Trophoblast cell (in vitro differentiated cells and primary cell): ENCODE measurements at regions not wholly inside any gene's neighbourhood (a gene's known extent, or its start where the extent isn't known, plus 50 kb on each side); places are given as distances from the start of the nearest gene placed in this dataset.

Experiments
- DNase-seq, 2 donors: peaks; one replicate each; pipeline ENCODE4 v3.0.0-alpha.2; 2016
- H2AFZ ChIP-seq: 2 replicates; pipeline ENCODE4 v1.6.1; 2013; ENCODE audit warnings: low read length, moderate library complexity, mild to moderate bottlenecking; ENCODE audit not compliant: insufficient read depth, poor library complexity
- H2AK5ac ChIP-seq: 2 replicates; pipeline ENCODE4 v1.6.1; 2013; ENCODE audit warnings: mild to moderate bottlenecking, low read length
- H2BK120ac ChIP-seq: 2 replicates; pipeline ENCODE4 v1.6.1; 2013; ENCODE audit warnings: low read length, mild to moderate bottlenecking, moderate library complexity; ENCODE audit not compliant: insufficient read depth, poor library complexity
- H2BK12ac ChIP-seq: 2 replicates; pipeline ENCODE4 v1.6.1; 2013; ENCODE audit warnings: mild to moderate bottlenecking, low read length, moderate library complexity
- H2BK5ac ChIP-seq: 2 replicates; pipeline ENCODE4 v1.6.1; 2013; ENCODE audit warnings: low read length, low read depth, moderate library complexity, mild to moderate bottlenecking; ENCODE audit not compliant: poor library complexity
- H3K14ac ChIP-seq: 2 replicates; pipeline ENCODE4 v1.6.1; 2013; ENCODE audit warnings: mild to moderate bottlenecking, low read length
- H3K18ac ChIP-seq: 2 replicates; pipeline ENCODE4 v1.6.1; 2013; ENCODE audit warnings: mild to moderate bottlenecking, low read length
- H3K23ac ChIP-seq: 2 replicates; pipeline ENCODE4 v1.6.1; 2013; ENCODE audit warnings: low read length
- H3K27ac ChIP-seq: 2 replicates; pipeline ENCODE4 v1.5.1; 2013; ENCODE audit warnings: low read depth, mild to moderate bottlenecking, inconsistent platforms, low read length, moderate library complexity
- H3K27me3 ChIP-seq: 2 replicates; pipeline ENCODE4 v1.6.1; 2013; ENCODE audit warnings: inconsistent platforms, mild to moderate bottlenecking, low read length, moderate library complexity; ENCODE audit not compliant: insufficient read depth
- H3K36me3 ChIP-seq, 2 experiments: 1 replicate in 1 of 2; 2 replicates in 1 of 2; pipeline ENCODE4 v1.6.1; 2013; ENCODE audit warnings: low read length in 2 of 2, mild to moderate bottlenecking in 2 of 2, moderate library complexity in 1 of 2; ENCODE audit not compliant: insufficient read depth in 2 of 2, control insufficient read depth in 1 of 2
- H3K4ac ChIP-seq: 2 replicates; pipeline ENCODE4 v1.6.1; 2013; ENCODE audit warnings: low read depth, mild to moderate bottlenecking, low read length, moderate library complexity
- H3K4me1 ChIP-seq, 2 experiments: 1 replicate in 1 of 2; 2 replicates in 1 of 2; pipeline ENCODE4 v1.6.1; 2013; ENCODE audit warnings: low read length in 2 of 2, mild to moderate bottlenecking in 2 of 2, moderate library complexity in 1 of 2; ENCODE audit not compliant: insufficient read depth in 2 of 2, control insufficient read depth in 1 of 2
- H3K4me2 ChIP-seq: 2 replicates; pipeline ENCODE4 v1.6.1; 2013; ENCODE audit warnings: inconsistent platforms, mild to moderate bottlenecking, low read length, moderate library complexity
- H3K4me3 ChIP-seq: 2 replicates; pipeline ENCODE4 v1.5.1; 2013; ENCODE audit warnings: mild to moderate bottlenecking, low read depth, low read length, inconsistent platforms
- H3K79me1 ChIP-seq: one replicate; pipeline ENCODE4 v1.6.1; 2013; ENCODE audit warnings: low read length
- H3K79me2 ChIP-seq: 2 replicates; pipeline ENCODE4 v1.6.1; 2013; ENCODE audit warnings: low read length, mild to moderate bottlenecking; ENCODE audit not compliant: control insufficient read depth, insufficient read depth, poor library complexity
- H3K9ac ChIP-seq: 2 replicates; pipeline ENCODE4 v1.6.1; 2013; ENCODE audit warnings: mild to moderate bottlenecking, low read length
- H3K9me3 ChIP-seq: 2 replicates; pipeline ENCODE4 v1.6.1; 2013; ENCODE audit warnings: low read depth, mild to moderate bottlenecking, control low read depth, inconsistent platforms, low read length; ENCODE audit not compliant: insufficient read depth
- H4K12ac ChIP-seq: 2 replicates; pipeline ENCODE4 v1.6.1; 2013; ENCODE audit warnings: low read depth, mild to moderate bottlenecking, low read length, moderate library complexity
- H4K8ac ChIP-seq: 2 replicates; pipeline ENCODE4 v1.6.1; 2013; ENCODE audit warnings: low read depth, mild to moderate bottlenecking, low read length, moderate library complexity
- H4K91ac ChIP-seq: one replicate; pipeline ENCODE4 v1.6.1; 2013; ENCODE audit warnings: low read depth, mild to moderate bottlenecking, low read length, moderate library complexity
- WGBS: extraction: QIAGEN DNeasy Blood & Tissue Kit; methylation state at CpG from one replicate; pipeline ENCODE4 v1.1.7; 2013; ENCODE audit warnings: missing lambda C conversion rate; ENCODE audit not compliant: insufficient read length, insufficient coverage; ENCODE audit errors: extremely low coverage; 5-methylcytosine and 5-hydroxymethylcytosine counted together

GRCh38 chr14:54207476-54208462 is 189.0 kb upstream of the CDKN3 start:
- no peak for DNase-seq
- no peak overlapping the region for H2AFZ ChIP-seq
- H3K9me3 ChIP-seq: no peaks in the 10 kb centered on the region
- H3K27me3 ChIP-seq: no peaks in the 10 kb centered on the region
- no peak overlapping the region for H3K9ac ChIP-seq
- no peak overlapping the region for H3K4ac ChIP-seq
- H3K18ac ChIP-seq: no peak overlapping the region
- no peak overlapping the region for H3K4me3 ChIP-seq
- H3K36me3 ChIP-seq: no peaks in the 10 kb centered on the region
- H3K79me1 ChIP-seq: no peaks in the 10 kb centered on the region
- no peak overlapping the region for H4K12ac ChIP-seq
- no peak overlapping the region for H2BK12ac ChIP-seq
- no peak overlapping the region for H4K91ac ChIP-seq
- H3K4me2 ChIP-seq: no peak overlapping the region
- H3K27ac ChIP-seq: no peak overlapping the region
- H2BK120ac ChIP-seq: no peak overlapping the region
- no peak overlapping the region for H4K8ac ChIP-seq
- H2BK5ac ChIP-seq: no peak overlapping the region
- H3K4me1 ChIP-seq: no peaks in the 10 kb centered on the region
- no peaks in the 10 kb centered on the region for H3K79me2 ChIP-seq
- no CpG with 5 or more reads among the region's 6 CpGs for WGBS
- H2AK5ac ChIP-seq: no peak overlapping the region
- no peak overlapping the region for H3K23ac ChIP-seq
- no peak overlapping the region for H3K14ac ChIP-seq

GRCh38 chr14:54208751-54209150 is 188.1 kb upstream of the CDKN3 start:
- no peaks in the 10 kb centered on the region for H3K9me3 ChIP-seq
- no CpG with 5 or more reads among the region's 2 CpGs for WGBS
- no peak overlapping the region for H4K12ac ChIP-seq
- no peak overlapping the region for H3K14ac ChIP-seq
- no peaks in the 10 kb centered on the region for H3K27me3 ChIP-seq
- H3K36me3 ChIP-seq: no peaks in the 10 kb centered on the region
- H3K27ac ChIP-seq: no peak overlapping the region
- no peak overlapping the region for H3K4me2 ChIP-seq
- no peak overlapping the region for H2AFZ ChIP-seq
- H3K4me1 ChIP-seq: no peaks in the 10 kb centered on the region
- H2BK12ac ChIP-seq: no peak overlapping the region
- H2BK120ac ChIP-seq: no peak overlapping the region
- H3K79me1 ChIP-seq: no peaks in the 10 kb centered on the region
- no peak overlapping the region for H3K18ac ChIP-seq
- H4K91ac ChIP-seq: no peak overlapping the region
- no peak overlapping the region for H3K23ac ChIP-seq
- no peak overlapping the region for H3K4me3 ChIP-seq
- H2AK5ac ChIP-seq: no peak overlapping the region
- DNase-seq: no peak
- H3K9ac ChIP-seq: no peak overlapping the region
- H4K8ac ChIP-seq: no peak overlapping the region
- no peaks in the 10 kb centered on the region for H3K79me2 ChIP-seq
- H2BK5ac ChIP-seq: no peak overlapping the region
- H3K4ac ChIP-seq: no peak overlapping the region

GRCh38 chr14:54209511-54210250 is 187.1 kb upstream of the CDKN3 start:
- no peaks in the 10 kb centered on the region for H3K9me3 ChIP-seq
- H4K8ac ChIP-seq: no peak overlapping the region
- no peak overlapping the region for H2BK12ac ChIP-seq
- no peak overlapping the region for H3K4me2 ChIP-seq
- peak in 1 of 2 donors; percentile 62 for DNase-seq
- no peak overlapping the region for H4K12ac ChIP-seq
- H3K18ac ChIP-seq: no peak overlapping the region
- no peaks in the 10 kb centered on the region for H3K4me1 ChIP-seq
- no peak overlapping the region for H4K91ac ChIP-seq
- no peak overlapping the region for H3K14ac ChIP-seq
- no peak overlapping the region for H3K4ac ChIP-seq
- no peak overlapping the region for H2BK120ac ChIP-seq
- H3K27me3 ChIP-seq: no peaks in the 10 kb centered on the region
- H3K79me1 ChIP-seq: no peaks in the 10 kb centered on the region
- H2AK5ac ChIP-seq: no peak overlapping the region
- no peak overlapping the region for H3K4me3 ChIP-seq
- no peaks in the 10 kb centered on the region for H3K79me2 ChIP-seq
- H3K27ac ChIP-seq: no peak overlapping the region
- no peak overlapping the region for H2AFZ ChIP-seq
- H2BK5ac ChIP-seq: no peak overlapping the region
- H3K36me3 ChIP-seq: no peaks in the 10 kb centered on the region
- no CpG with 5 or more reads among the region's 4 CpGs for WGBS
- H3K23ac ChIP-seq: no peak overlapping the region
- H3K9ac ChIP-seq: no peak overlapping the region

DNA sequence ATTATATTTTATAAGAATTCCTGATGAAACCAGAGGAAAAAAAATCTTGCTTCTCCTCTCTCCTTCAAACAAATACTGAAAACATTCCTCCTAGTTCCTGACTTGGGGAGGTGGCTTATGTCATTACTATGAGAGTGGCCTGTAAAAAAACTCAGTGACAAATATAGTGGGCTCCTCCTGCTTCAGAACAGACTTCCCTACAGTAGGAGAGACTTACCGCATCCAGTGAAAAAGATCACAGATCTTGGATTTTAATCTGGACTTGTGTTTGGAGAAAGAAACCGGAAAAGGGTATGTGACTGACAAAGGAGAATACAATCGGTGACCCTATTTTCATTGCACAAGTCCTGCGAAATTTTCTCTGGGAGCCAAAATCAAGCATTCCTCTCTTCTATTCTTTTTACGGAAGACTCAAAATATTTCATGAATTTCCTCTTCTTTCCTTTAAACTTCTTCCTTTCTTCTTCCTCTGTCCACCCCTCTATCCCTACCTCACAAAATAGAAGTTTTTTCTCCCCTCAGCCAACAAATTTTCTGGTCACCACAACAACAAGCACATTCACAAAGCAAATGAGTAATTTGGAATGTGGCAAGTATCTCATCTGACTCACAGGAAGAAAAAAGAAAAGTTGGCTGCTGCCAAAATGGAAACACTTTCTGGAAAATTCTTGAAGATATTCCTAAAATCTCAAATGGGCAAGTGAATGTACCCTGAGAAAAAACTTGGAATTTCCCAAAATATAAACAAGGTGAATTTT is 185.1 kb upstream of the CDKN3 start:
- H3K4me3 ChIP-seq: no peak overlapping the region

More for the DNA sequence above, 185.1 kb upstream of the CDKN3 start:
- Histone ChIP-seq H2AK5ac (no peak overlapping the region), H3K9ac (no peak overlapping the region), H3K4me2 (no peak overlapping the region), H3K79me2 (no peaks in the 10 kb centered on the region), H4K12ac (no peak overlapping the region), H3K9me3 (no peaks in the 10 kb centered on the region), H2BK120ac (no peak overlapping the region), H3K27me3 (no peaks in the 10 kb centered on the region), H2AFZ (no peak overlapping the region), H4K91ac (no peak overlapping the region), H2BK5ac (no peak overlapping the region), H2BK12ac (no peak overlapping the region), H4K8ac (no peak overlapping the region), H3K36me3 (no peaks in the 10 kb centered on the region), H3K27ac (peak overlapping the region; percentile 17), H3K23ac (no peak overlapping the region), H3K14ac (no peak overlapping the region), H3K79me1 (no peaks in the 10 kb centered on the region), H3K4me1 (no peaks in the 10 kb centered on the region), H3K18ac (no peak overlapping the region), H3K4ac (no peak overlapping the region)
- peak in 1 of 2 donors; percentile 66 for DNase-seq
- WGBS: no CpG with 5 or more reads among the region's 5 CpGs
